GM12891 (cell line): ENCODE measurements at regions not wholly inside any gene's neighbourhood (a gene's known extent, or its start where the extent isn't known, plus 50 kb on each side); places are given as distances from the start of the nearest gene placed in this dataset.

Experiments
- PAX5 ChIP-seq: IDR thresholded peaks from 2 replicates; pipeline ENCODE4 v1.6.1; 2011; ENCODE audit warnings: low read length, moderate library complexity, mild to moderate bottlenecking; ENCODE audit not compliant: insufficient read depth, severe bottlenecking
- POLR2A ChIP-seq: IDR thresholded peaks from 2 replicates; pipeline ENCODE4 v1.6.1; 2011; ENCODE audit warnings: low read depth, low read length, control low read depth
- POLR2AphosphoS5 ChIP-seq: IDR thresholded peaks from 2 replicates; pipeline ENCODE4 v1.6.1; 2011; ENCODE audit warnings: low read depth, low read length, control low read depth
- POU2F2 ChIP-seq: IDR thresholded peaks from 2 replicates; pipeline ENCODE4 v1.6.1; 2011; ENCODE audit warnings: low read depth, mild to moderate bottlenecking, control low read depth, low read length, moderate library complexity
- SPI1 ChIP-seq: IDR thresholded peaks from 2 replicates; pipeline ENCODE4 v1.6.1; 2011; ENCODE audit warnings: low read depth, low read length, control low read depth
- TAF1 ChIP-seq: IDR thresholded peaks from 2 replicates; pipeline ENCODE4 v1.6.1; 2011; ENCODE audit warnings: low read depth, low read length, control low read depth

DNA sequence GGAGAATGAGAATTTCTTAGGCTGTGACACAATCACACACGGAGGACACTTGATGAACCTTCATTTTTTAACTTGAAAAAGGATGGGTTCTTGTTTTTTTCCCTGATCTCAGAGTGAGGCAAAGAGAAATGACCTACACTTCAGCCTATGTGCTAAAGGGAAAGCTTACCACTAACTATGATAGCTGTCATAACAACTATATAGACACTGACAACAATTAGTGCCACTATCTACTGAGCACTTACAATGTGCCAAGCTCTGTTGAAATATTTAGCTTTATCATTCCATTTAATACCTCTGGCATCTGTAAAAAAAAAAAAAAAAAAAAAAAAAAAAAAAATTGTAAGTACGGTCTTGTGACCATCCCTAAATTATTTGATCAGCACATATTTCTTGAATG is 135.9 kb upstream of the WWC1 start:
- TF ChIP-seq POLR2AphosphoS5 (no peak), POLR2A (no peak), TAF1 (no peak), SPI1 (no peak), POU2F2 (no peak), PAX5 (no peak)
